ENCODE measurements at regions not wholly inside any gene's neighbourhood (a gene's known extent, or its start where the extent isn't known, plus 50 kb on each side); places are given as distances from the start of the nearest gene placed in this dataset.

- DNase-seq = peak; percentile 89
Measured at GRCh38 chr1:181142096-181142958, 53.8 kb downstream of the IER5 start.

GRCh38 chr1:181143102-181143859 lies 54.8 kb downstream of the IER5 start:
- no peak for DNase-seq

- DNase-seq = no peak
Measured at GRCh38 chr1:181144238-181144637, 55.7 kb downstream of the IER5 start.

GRCh38 chr1:181148636-181149035 lies 60.1 kb downstream of the IER5 start:
- DNase-seq = no peak

GRCh38 chr1:181149326-181150125 lies 61.0 kb downstream of the IER5 start:
- DNase-seq = no peak

GRCh38 chr1:181150273-181150672 lies 61.8 kb downstream of the IER5 start:
- DNase-seq = no peak

GRCh38 chr1:181150842-181151241 lies 62.3 kb downstream of the IER5 start:
- DNase-seq = no peak

GRCh38 chr1:181151378-181152326 lies 63.2 kb downstream of the IER5 start:
- DNase-seq = no peak

GRCh38 chr1:181152892-181153633 lies 64.6 kb downstream of the IER5 start:
- DNase-seq = no peak

- no peak for DNase-seq
Measured at GRCh38 chr1:181153634-181153961, 65.1 kb downstream of the IER5 start.

GRCh38 chr1:181155339-181155738 lies 66.8 kb downstream of the IER5 start:
- no peak for DNase-seq

GRCh38 chr1:181159451-181160140 lies 71.1 kb downstream of the IER5 start:
- no peak for DNase-seq

- DNase-seq = no peak
Measured at GRCh38 chr1:181160322-181160721, 71.8 kb downstream of the IER5 start.

GRCh38 chr1:181160998-181161870 lies 72.7 kb downstream of the IER5 start:
- no peak for DNase-seq

GRCh38 chr1:181163662-181164061 lies 75.2 kb downstream of the IER5 start:
- no peak for DNase-seq

GRCh38 chr1:181166377-181167196 lies 78.1 kb downstream of the IER5 start:
- peak; percentile 78 for DNase-seq

- peak; percentile 36 for DNase-seq
Measured at GRCh38 chr1:181169281-181169865, 80.9 kb downstream of the IER5 start.

- DNase-seq = no peak
Measured at GRCh38 chr1:181170194-181170593, 81.7 kb downstream of the IER5 start.

- DNase-seq = no peak
Measured at GRCh38 chr1:181172082-181172481, 83.6 kb downstream of the IER5 start.

All from DMS79 treated with DMSO at 0.1 percent for 48 hours (cell line).